Glutamatergic neuron (in vitro differentiated cells): ENCODE measurements at regions not wholly inside any gene's neighbourhood (a gene's known extent, or its start where the extent isn't known, plus 50 kb on each side); places are given as distances from the start of the nearest gene placed in this dataset.
"Not testable (repeated sequence)": the region's sequence is repeated elsewhere in the genome, so short reads cannot be mapped to it uniquely, and the experiment has no call there.

Source experiments
- DNase-seq: peaks from one replicate; pipeline ENCODE4 v3.0.0; 2022
- H3K27ac Mint-ChIP-seq: one replicate; pipeline ENCODE4 v1.8.0; 2020; ENCODE audit warnings: mild to moderate bottlenecking, mixed read lengths, inconsistent platforms; ENCODE audit not compliant: unreplicated experiment
- H3K27me3 Mint-ChIP-seq: one replicate; pipeline ENCODE4 v1.8.0; 2020; ENCODE audit warnings: mild to moderate bottlenecking, moderate library complexity, mixed read lengths, inconsistent platforms; ENCODE audit not compliant: unreplicated experiment
- H3K36me3 Mint-ChIP-seq: one replicate; pipeline ENCODE4 v1.8.0; 2020; ENCODE audit warnings: mild to moderate bottlenecking, mixed read lengths, inconsistent platforms; ENCODE audit not compliant: unreplicated experiment
- H3K4me1 Mint-ChIP-seq: one replicate; pipeline ENCODE4 v1.8.0; 2020; ENCODE audit warnings: mild to moderate bottlenecking, low read depth, mixed read lengths, inconsistent platforms; ENCODE audit not compliant: unreplicated experiment
- H3K4me3 Mint-ChIP-seq: one replicate; pipeline ENCODE4 v1.8.0; 2020; ENCODE audit warnings: mild to moderate bottlenecking, mixed read lengths, inconsistent platforms; ENCODE audit not compliant: unreplicated experiment
- H3K9me3 Mint-ChIP-seq: one replicate; pipeline ENCODE4 v1.8.0; 2020; ENCODE audit warnings: mild to moderate bottlenecking, moderate library complexity, mixed read lengths, inconsistent platforms; ENCODE audit not compliant: unreplicated experiment
- TF ChIP-seq, protein P1 (sequence below): fragments of 200-600 bp; sonication (generic); IDR thresholded peaks from one replicate; pipeline ENCODE4 v1.5.0; 2021; ENCODE audit not compliant: partially characterized antibody, unreplicated experiment

DNA sequence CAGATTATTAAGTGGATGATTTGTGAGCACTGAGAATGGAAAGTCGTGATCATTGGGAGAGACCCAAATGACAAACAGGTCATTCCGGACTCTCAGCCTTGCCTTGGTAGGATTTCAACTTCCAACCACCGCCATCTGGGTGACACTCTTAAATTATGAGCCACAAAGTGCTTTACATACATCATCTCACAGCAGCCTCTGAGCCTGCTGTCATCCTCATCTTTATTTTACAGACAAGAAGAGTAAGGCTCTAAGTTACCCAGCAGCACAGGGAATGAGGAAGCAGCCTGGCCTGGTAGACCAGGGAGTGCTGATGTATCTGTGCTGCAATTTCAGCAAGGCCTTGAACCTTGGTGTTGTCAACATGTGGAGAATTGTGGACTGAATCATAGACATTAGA lies 105.8 kb upstream of the TRIM2 start:
- TF ChIP-seq, protein P1, sequence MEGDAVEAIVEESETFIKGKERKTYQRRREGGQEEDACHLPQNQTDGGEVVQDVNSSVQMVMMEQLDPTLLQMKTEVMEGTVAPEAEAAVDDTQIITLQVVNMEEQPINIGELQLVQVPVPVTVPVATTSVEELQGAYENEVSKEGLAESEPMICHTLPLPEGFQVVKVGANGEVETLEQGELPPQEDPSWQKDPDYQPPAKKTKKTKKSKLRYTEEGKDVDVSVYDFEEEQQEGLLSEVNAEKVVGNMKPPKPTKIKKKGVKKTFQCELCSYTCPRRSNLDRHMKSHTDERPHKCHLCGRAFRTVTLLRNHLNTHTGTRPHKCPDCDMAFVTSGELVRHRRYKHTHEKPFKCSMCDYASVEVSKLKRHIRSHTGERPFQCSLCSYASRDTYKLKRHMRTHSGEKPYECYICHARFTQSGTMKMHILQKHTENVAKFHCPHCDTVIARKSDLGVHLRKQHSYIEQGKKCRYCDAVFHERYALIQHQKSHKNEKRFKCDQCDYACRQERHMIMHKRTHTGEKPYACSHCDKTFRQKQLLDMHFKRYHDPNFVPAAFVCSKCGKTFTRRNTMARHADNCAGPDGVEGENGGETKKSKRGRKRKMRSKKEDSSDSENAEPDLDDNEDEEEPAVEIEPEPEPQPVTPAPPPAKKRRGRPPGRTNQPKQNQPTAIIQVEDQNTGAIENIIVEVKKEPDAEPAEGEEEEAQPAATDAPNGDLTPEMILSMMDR = no peak

DNA sequence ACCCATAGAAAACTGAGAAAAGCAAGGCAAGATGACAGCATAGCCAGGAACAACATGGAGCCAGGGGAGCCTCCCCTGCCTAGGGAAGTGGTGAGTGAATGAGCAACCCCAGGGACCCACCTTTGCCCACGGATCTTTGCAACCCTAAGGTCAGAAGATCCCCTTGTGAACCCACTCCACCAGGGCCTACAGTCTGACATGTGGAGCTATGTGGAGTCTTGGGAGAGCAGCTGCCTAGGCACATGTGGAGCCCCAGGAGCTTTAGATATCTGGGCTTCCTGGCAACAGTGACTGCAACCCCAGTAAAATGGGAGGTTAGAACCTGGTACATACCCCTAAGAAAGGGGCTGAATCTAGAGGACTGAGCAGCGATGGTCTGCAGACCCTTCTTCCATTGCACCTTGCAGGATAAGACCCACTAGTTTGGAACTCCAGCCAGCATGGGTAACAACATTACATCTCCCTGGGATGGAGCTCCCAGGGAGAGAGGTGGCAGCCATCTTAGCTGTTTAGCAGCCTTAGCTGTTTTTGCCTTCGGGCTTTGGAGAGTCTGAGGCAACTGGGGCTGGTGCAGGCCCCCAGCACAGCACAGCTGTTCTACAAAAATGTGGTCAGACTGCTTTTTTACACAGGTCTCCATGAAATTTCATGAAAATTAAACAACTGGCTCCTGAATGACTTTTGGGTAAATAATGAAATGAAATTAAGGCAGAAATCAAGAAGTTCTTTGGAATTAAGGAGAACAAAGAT lies 104.7 kb upstream of the TRIM2 start:
- DNase-seq = no peak

More for the DNA sequence above, 105.8 kb upstream of the TRIM2 start:
- Mint-ChIP-seq H3K27me3 (peaks cover 5% of the 10 kb centered on the region), H3K36me3 (peaks cover 9% of the 10 kb centered on the region), H3K4me1 (peaks cover 1% of the 10 kb centered on the region), H3K9me3 (peaks cover 3% of the 10 kb centered on the region), H3K27ac (no peak overlapping the region), H3K4me3 (no peak overlapping the region)
- DNase-seq = no peak

DNA sequence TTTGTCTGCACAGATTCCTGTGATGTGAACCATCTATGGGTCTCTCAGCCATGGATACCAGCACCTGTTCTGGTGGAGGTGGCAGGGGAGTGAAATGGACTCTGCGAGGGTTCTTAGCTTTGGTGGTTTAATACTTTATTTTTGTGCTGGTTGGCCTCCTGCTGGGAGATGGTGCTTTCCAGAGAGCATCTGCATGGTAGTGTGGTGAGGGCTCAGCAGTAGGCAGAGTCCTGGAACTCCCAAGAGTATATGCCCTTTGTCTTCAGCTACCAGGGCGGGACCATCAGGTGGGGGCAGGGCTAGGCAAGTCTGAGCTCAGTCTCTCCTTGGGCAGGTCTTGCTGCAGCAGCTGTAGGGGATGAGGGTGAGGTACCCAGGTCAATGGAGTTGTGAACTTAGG lies 97.5 kb upstream of the TRIM2 start:
- not testable (repeated sequence) for H3K27ac Mint-ChIP-seq, H3K4me1 Mint-ChIP-seq, H3K27me3 Mint-ChIP-seq, H3K4me3 Mint-ChIP-seq, DNase-seq
- Mint-ChIP-seq H3K36me3 (peaks cover 11% of the 10 kb centered on the region), H3K9me3 (peaks cover 12% of the 10 kb centered on the region)

More for the DNA sequence above, 104.7 kb upstream of the TRIM2 start:
- Mint-ChIP-seq H3K36me3 (peaks cover 11% of the 10 kb centered on the region), H3K9me3 (peaks cover 6% of the 10 kb centered on the region), H3K4me3 (no peak overlapping the region), H3K27me3 (peaks cover 5% of the 10 kb centered on the region), H3K27ac (no peak overlapping the region), H3K4me1 (peaks cover 1% of the 10 kb centered on the region)
- TF ChIP-seq, protein P1 = no peak

DNA sequence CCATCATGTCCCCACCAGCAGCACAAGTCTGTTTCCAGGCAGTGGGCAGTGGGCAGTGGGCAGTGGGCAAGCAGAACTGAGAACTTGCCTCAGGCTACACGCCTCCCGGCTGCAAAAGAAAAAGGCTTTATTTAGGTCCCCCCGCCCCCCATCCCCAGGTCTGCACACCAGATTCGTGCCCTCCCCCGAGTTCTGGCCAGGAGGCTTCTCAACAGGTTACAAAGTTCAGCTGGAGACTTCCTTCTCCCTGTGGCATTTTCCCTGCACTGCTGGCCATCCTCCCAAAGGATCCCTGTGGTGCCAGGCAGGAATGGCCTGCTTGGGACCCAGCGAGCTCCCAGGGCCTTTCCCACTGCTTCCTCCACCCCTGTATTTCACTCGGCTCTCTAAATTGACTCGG lies 97.0 kb upstream of the TRIM2 start:
- Mint-ChIP-seq H3K4me1 (no peaks in the 10 kb centered on the region), H3K27me3 (peaks cover 1% of the 10 kb centered on the region), H3K9me3 (peaks cover 12% of the 10 kb centered on the region), H3K4me3 (no peak overlapping the region), H3K27ac (no peak overlapping the region), H3K36me3 (peaks cover 11% of the 10 kb centered on the region)
- TF ChIP-seq, protein P1 = no peak
- no peak for DNase-seq

DNA sequence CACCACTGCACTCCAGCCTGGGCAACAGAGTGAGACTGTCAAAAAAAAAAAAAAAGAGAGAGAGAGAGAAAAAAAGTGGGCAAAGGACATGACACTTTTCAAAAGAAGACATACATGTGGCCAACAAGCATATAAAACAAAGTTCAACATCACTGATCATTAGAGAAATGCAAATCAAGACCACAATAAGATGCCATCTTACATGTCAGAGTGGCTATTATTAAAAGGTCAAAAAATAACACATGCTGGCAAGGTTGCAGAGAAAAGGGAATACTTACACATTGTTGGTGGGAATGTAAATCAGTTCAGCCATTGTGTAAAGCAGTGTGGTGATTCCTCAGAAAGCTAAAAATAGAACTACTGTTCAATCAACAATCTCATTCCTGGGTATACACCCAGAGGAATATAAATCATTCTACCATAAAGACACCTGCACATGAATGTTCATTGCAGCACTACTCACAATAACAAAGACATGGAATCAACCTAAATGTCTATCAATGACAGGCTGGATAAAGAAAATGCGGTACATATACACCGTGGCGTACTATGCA lies 94.9 kb upstream of the TRIM2 start:
- no peak overlapping the region for H3K27ac Mint-ChIP-seq

More for the DNA sequence above, 94.9 kb upstream of the TRIM2 start:
- Mint-ChIP-seq H3K27me3 (peaks cover 1% of the 10 kb centered on the region), H3K36me3 (peaks cover 8% of the 10 kb centered on the region), H3K4me1 (no peaks in the 10 kb centered on the region), H3K9me3 (peaks cover 8% of the 10 kb centered on the region), H3K4me3 (no peak overlapping the region)
- TF ChIP-seq, protein P1 = no peak
- DNase-seq = no peak
